H9 (cell line): ENCODE measurements at regions not wholly inside any gene's neighbourhood (a gene's known extent, or its start where the extent isn't known, plus 50 kb on each side); places are given as distances from the start of the nearest gene placed in this dataset.

Experiments
- DNase-seq: peaks from one replicate; pipeline ENCODE4 v3.0.0-alpha.2; 2017
- H2AFZ ChIP-seq: one replicate; pipeline ENCODE4 v1.6.1; 2013; ENCODE audit warnings: mild to moderate bottlenecking, low read length, control low read depth, moderate library complexity
- H2AK5ac ChIP-seq: 2 replicates; pipeline ENCODE4 v1.6.1; 2013; ENCODE audit warnings: low read length, control low read depth, mixed read lengths; ENCODE audit not compliant: insufficient read length
- H2BK120ac ChIP-seq: one replicate; pipeline ENCODE4 v1.6.1; 2013; ENCODE audit warnings: low read depth, mild to moderate bottlenecking, low read length, control low read depth, inconsistent platforms; ENCODE audit not compliant: poor library complexity, severe bottlenecking
- H2BK12ac ChIP-seq: 2 replicates; pipeline ENCODE4 v1.6.1; 2013; ENCODE audit warnings: low read length, control low read depth, mixed read lengths, low read depth; ENCODE audit not compliant: insufficient read length
- H2BK15ac ChIP-seq: 2 replicates; pipeline ENCODE4 v1.6.1; 2013; ENCODE audit warnings: low read depth, low read length, control low read depth
- H2BK20ac ChIP-seq: one replicate; pipeline ENCODE4 v1.6.1; 2013; ENCODE audit warnings: low read depth, mild to moderate bottlenecking, low read length, control low read depth, inconsistent platforms; ENCODE audit not compliant: poor library complexity, severe bottlenecking
- H2BK5ac ChIP-seq: 2 replicates; pipeline ENCODE4 v1.6.1; 2013; ENCODE audit warnings: low read length, control low read depth, mixed read lengths; ENCODE audit not compliant: insufficient read length
- H3K14ac ChIP-seq: 2 replicates; pipeline ENCODE4 v1.6.1; 2013; ENCODE audit warnings: low read length, control low read depth; ENCODE audit not compliant: insufficient read depth
- H3K18ac ChIP-seq: 2 replicates; pipeline ENCODE4 v1.6.1; 2013; ENCODE audit warnings: low read depth, mild to moderate bottlenecking, mixed read lengths, low read length, control low read depth; ENCODE audit not compliant: insufficient read length
- H3K23ac ChIP-seq: 2 replicates; pipeline ENCODE4 v1.6.1; 2013; ENCODE audit warnings: low read length, control low read depth, mixed read lengths, low read depth; ENCODE audit not compliant: insufficient read length
- H3K23me2 ChIP-seq: 2 replicates; pipeline ENCODE4 v1.6.1; 2013; ENCODE audit warnings: low read depth, mild to moderate bottlenecking, mixed read lengths, low read length, control low read depth; ENCODE audit not compliant: insufficient read length, poor library complexity, severe bottlenecking
- H3K27ac ChIP-seq: 2 replicates; pipeline ENCODE4 v1.5.1; 2013; ENCODE audit warnings: low read length, control low read depth, mixed read lengths, low read depth; ENCODE audit not compliant: insufficient read length
- H3K27me3 ChIP-seq: 2 replicates; pipeline ENCODE4 v1.6.1; 2013; ENCODE audit warnings: low read length, control low read depth, inconsistent platforms; ENCODE audit not compliant: insufficient read depth
- H3K4ac ChIP-seq: 2 replicates; pipeline ENCODE4 v1.6.1; 2013; ENCODE audit warnings: low read depth, mild to moderate bottlenecking, control low read depth, inconsistent platforms, low read length, moderate library complexity
- H3K4me1 ChIP-seq: 2 replicates; pipeline ENCODE4 v1.6.1; 2013; ENCODE audit warnings: low read length, control low read depth, inconsistent platforms; ENCODE audit not compliant: insufficient read depth
- H3K4me2 ChIP-seq: 2 replicates; pipeline ENCODE4 v1.6.1; 2013; ENCODE audit warnings: low read length, control low read depth, mixed read lengths; ENCODE audit not compliant: insufficient read length, insufficient read depth
- H3K56ac ChIP-seq: 2 replicates; pipeline ENCODE4 v1.6.1; 2013; ENCODE audit warnings: low read depth, mild to moderate bottlenecking, mixed read lengths, low read length, control low read depth; ENCODE audit not compliant: insufficient read length
- H3K79me1 ChIP-seq: 2 replicates; pipeline ENCODE4 v1.6.1; 2013; ENCODE audit warnings: low read depth, mild to moderate bottlenecking, moderate library complexity, low read length, control low read depth, inconsistent platforms; ENCODE audit not compliant: insufficient read depth, poor library complexity, severe bottlenecking
- H3K79me2 ChIP-seq: 2 replicates; pipeline ENCODE4 v1.6.1; 2013; ENCODE audit warnings: low read length, control low read depth, inconsistent platforms; ENCODE audit not compliant: insufficient read depth
- H3K9ac ChIP-seq: 2 replicates; pipeline ENCODE4 v1.6.1; 2013; ENCODE audit warnings: low read length, control low read depth, mixed read lengths; ENCODE audit not compliant: insufficient read length; ENCODE audit errors: extremely low read depth
- H3K9me3 ChIP-seq: one replicate; pipeline ENCODE4 v1.6.1; 2013; ENCODE audit warnings: low read depth, low read length, inconsistent platforms; ENCODE audit not compliant: control insufficient read depth
- H3T11ph ChIP-seq: one replicate; pipeline ENCODE4 v1.6.1; 2013; ENCODE audit warnings: mild to moderate bottlenecking, low read length, control low read depth, inconsistent platforms
- H4K20me1 ChIP-seq: one replicate; pipeline ENCODE4 v1.6.1; 2013; ENCODE audit not compliant: control insufficient read depth, insufficient read length, insufficient read depth
- H4K5ac ChIP-seq: 2 replicates; pipeline ENCODE4 v1.6.1; 2013; ENCODE audit warnings: low read depth, mild to moderate bottlenecking, mixed read lengths, low read length, control low read depth; ENCODE audit not compliant: insufficient read length
- H4K8ac ChIP-seq: replicated peaks from 2 replicates; pipeline ENCODE4 v1.6.1; 2013; ENCODE audit warnings: low read length, control low read depth, mixed read lengths, low read depth; ENCODE audit not compliant: insufficient read length
- H4K91ac ChIP-seq: 2 replicates; pipeline ENCODE4 v1.6.1; 2013; ENCODE audit warnings: low read depth, mild to moderate bottlenecking, moderate library complexity, mixed read lengths, low read length, control low read depth; ENCODE audit not compliant: insufficient read length
- H3K27ac Mint-ChIP-seq, 3 experiments: 2 replicates in 2 of 3; 3 replicates in 1 of 3; pipeline ENCODE4 v1.8.0; 2020 to 2021; ENCODE audit warnings: mixed read lengths in 3 of 3, mild to moderate bottlenecking in 1 of 3, moderate library complexity in 1 of 3
- H3K27me3 Mint-ChIP-seq: 2 replicates; pipeline ENCODE4 v1.8.0; 2021; ENCODE audit warnings: low read depth, mild to moderate bottlenecking, moderate library complexity, mixed read lengths
- H3K36me3 Mint-ChIP-seq, 3 experiments: 2 replicates in 2 of 3; 3 replicates in 1 of 3; pipeline ENCODE4 v1.8.0; 2020 to 2021; ENCODE audit warnings: low read depth in 3 of 3, mixed read lengths in 3 of 3; ENCODE audit not compliant: insufficient read depth in 1 of 3
- H3K4me1 Mint-ChIP-seq, 2 experiments: 2 replicates each; pipeline ENCODE4 v1.8.0; 2020; ENCODE audit warnings: mixed read lengths in 2 of 2
- H3K4me3 Mint-ChIP-seq, 2 experiments: 2 replicates in 1 of 2; 3 replicates in 1 of 2; pipeline ENCODE4 v1.8.0; 2020 to 2021; ENCODE audit warnings: mild to moderate bottlenecking in 2 of 2, mixed read lengths in 2 of 2, moderate library complexity in 1 of 2
- H3K9me3 Mint-ChIP-seq, 2 experiments: 2 replicates in 1 of 2; 3 replicates in 1 of 2; pipeline ENCODE4 v1.8.0; 2020; ENCODE audit warnings: mild to moderate bottlenecking in 2 of 2, mixed read lengths in 2 of 2, moderate library complexity in 1 of 2
- WGBS: extraction: QIAGEN DNeasy Blood & Tissue Kit; methylation state at CpG from one replicate; pipeline ENCODE4 v1.1.7; 2013; ENCODE audit warnings: missing lambda C conversion rate, low lambda C conversion rate, mixed read lengths; ENCODE audit not compliant: insufficient read length; ENCODE audit errors: extremely low coverage; 5-methylcytosine and 5-hydroxymethylcytosine counted together
- TF ChIP-seq, protein P1 (sequence below): fragments of 200-600 bp; sonication (generic); conservative IDR thresholded peaks from 3 replicates; pipeline ENCODE4 v1.8.0; 2021; ENCODE audit warnings: antibody characterized with exemption, mild to moderate bottlenecking

DNA sequence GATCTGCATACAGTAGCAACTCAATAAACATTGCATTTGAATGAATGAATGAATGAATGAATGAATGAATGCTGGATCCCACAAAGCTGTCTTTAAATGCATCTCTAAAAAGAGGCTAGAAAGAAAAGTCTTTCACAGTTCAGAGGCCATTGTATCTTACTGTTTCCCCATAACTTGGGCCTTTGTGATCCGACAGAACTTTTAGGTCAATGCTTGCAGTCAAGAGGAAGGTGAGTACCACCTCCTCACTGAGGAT lies 119.9 kb upstream of the COPS8 start:
- Histone ChIP-seq H4K20me1 (no peaks in the 10 kb centered on the region), H3T11ph (no peak overlapping the region), H3K27ac (no peak overlapping the region), H3K4me1 (peaks cover 3% of the 10 kb centered on the region; the same call in 1 of the 2 replicates), H3K79me2 (no peaks in the 10 kb centered on the region), H3K4me2 (no peak overlapping the region), H4K91ac (no peak overlapping the region), H2BK20ac (no peak overlapping the region), H3K23ac (no peak overlapping the region), H3K23me2 (no peaks in the 10 kb centered on the region), H3K9me3 (no peaks in the 10 kb centered on the region), H2AFZ (no peak overlapping the region), H2BK15ac (no peak overlapping the region), H3K56ac (no peak overlapping the region), H3K9ac (no peak overlapping the region), H2BK120ac (no peak overlapping the region), H3K14ac (no peak overlapping the region), H3K27me3 (no peaks in the 10 kb centered on the region), H2BK5ac (no peak overlapping the region), H3K18ac (no peak overlapping the region), H2BK12ac (no peak overlapping the region), H3K79me1 (no peaks in the 10 kb centered on the region), H3K4ac (no peak overlapping the region), H2AK5ac (no peak overlapping the region), H4K8ac (no peak overlapping the region), H4K5ac (no peak overlapping the region)
- DNase-seq, result no peak
- Mint-ChIP-seq H3K4me3 (no peak overlapping the region), H3K4me1 (peaks cover 30 to 37% of the 10 kb centered on the region in 2 experiments), H3K27ac (peak overlapping the region in 1 of 3 experiments; percentile 31; a peak in 1 of 7 replicates), H3K27me3 (peaks cover 3% of the 10 kb centered on the region), H3K36me3 (no peaks in the 10 kb centered on the region), H3K9me3 (no peaks in the 10 kb centered on the region)
- WGBS, result no CpG with 5 or more reads among the region's 1 CpG
- TF ChIP-seq, protein P1, sequence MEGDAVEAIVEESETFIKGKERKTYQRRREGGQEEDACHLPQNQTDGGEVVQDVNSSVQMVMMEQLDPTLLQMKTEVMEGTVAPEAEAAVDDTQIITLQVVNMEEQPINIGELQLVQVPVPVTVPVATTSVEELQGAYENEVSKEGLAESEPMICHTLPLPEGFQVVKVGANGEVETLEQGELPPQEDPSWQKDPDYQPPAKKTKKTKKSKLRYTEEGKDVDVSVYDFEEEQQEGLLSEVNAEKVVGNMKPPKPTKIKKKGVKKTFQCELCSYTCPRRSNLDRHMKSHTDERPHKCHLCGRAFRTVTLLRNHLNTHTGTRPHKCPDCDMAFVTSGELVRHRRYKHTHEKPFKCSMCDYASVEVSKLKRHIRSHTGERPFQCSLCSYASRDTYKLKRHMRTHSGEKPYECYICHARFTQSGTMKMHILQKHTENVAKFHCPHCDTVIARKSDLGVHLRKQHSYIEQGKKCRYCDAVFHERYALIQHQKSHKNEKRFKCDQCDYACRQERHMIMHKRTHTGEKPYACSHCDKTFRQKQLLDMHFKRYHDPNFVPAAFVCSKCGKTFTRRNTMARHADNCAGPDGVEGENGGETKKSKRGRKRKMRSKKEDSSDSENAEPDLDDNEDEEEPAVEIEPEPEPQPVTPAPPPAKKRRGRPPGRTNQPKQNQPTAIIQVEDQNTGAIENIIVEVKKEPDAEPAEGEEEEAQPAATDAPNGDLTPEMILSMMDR, result no peak
